Spleen (tissue), 7 donors: ENCODE measurements at regions not wholly inside any gene's neighbourhood (a gene's known extent, or its start where the extent isn't known, plus 50 kb on each side); places are given as distances from the start of the nearest gene placed in this dataset.
"Not testable (repeated sequence)": the region's sequence is repeated elsewhere in the genome, so short reads cannot be mapped to it uniquely, and the experiment has no call there.

Experiments
- POLR2AphosphoS5 ChIP-seq, 3 donors: sonication (generic); formaldehyde crosslinking; IDR thresholded peaks; one replicate each; pipeline ENCODE4 v1.5.1; 2017; ENCODE audit warnings: antibody characterized with exemption in 3 of 3
- TF ChIP-seq, protein P1 (sequence below), 11 experiments: fragments of 200-600 bp in 7 of 11; fragments of 450-650 bp in 4 of 11; sonication (generic) in 4 of 11; IDR thresholded peaks in 8 of 11; conservative IDR thresholded peaks in 3 of 11; 1 replicate in 7 of 11; 2 replicates in 4 of 11; pipeline versions ENCODE4 v1.4.0 to v1.8.0; 2016 to 2021; ENCODE audit warnings: antibody characterized with exemption in 11 of 11, inconsistent platforms in 4 of 11, mild to moderate bottlenecking in 1 of 11
- donor health status: DM: no; HTN: no; CAD: no; lungs with moderate emphysema.
- donor health status: DM: no; HTN: no; CAD: no.
- donor health status: DM: no; HTN: no; CAD: no.

DNA sequence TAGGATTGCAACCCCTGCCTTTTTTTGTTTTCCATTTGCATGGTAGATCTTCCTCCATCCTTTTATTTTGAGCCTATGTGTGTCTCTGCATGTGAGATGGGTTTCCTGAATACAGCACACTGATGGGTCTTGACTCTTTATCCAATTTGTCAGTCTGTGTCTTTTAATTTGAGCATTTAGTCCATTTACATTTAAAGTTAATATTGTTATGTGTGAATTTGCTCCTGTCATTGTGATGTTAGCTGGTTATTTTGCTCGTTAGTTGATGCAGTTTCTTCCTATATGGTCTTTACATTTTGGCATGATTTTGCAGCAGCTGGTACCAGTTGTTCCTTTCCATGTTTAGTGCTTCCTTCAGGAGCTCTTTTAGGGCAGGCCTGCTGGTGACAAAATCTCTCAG is 2003.1 kb upstream of the CDH6 start:
- TF ChIP-seq, protein P1, sequence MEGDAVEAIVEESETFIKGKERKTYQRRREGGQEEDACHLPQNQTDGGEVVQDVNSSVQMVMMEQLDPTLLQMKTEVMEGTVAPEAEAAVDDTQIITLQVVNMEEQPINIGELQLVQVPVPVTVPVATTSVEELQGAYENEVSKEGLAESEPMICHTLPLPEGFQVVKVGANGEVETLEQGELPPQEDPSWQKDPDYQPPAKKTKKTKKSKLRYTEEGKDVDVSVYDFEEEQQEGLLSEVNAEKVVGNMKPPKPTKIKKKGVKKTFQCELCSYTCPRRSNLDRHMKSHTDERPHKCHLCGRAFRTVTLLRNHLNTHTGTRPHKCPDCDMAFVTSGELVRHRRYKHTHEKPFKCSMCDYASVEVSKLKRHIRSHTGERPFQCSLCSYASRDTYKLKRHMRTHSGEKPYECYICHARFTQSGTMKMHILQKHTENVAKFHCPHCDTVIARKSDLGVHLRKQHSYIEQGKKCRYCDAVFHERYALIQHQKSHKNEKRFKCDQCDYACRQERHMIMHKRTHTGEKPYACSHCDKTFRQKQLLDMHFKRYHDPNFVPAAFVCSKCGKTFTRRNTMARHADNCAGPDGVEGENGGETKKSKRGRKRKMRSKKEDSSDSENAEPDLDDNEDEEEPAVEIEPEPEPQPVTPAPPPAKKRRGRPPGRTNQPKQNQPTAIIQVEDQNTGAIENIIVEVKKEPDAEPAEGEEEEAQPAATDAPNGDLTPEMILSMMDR (IDR thresholded peaks at IDR 0.05 in 8 of 11, conservative IDR thresholded peaks at IDR 0.05 in 3 of 11) = not testable (repeated sequence)
- TF ChIP-seq POLR2AphosphoS5 (IDR thresholded peaks at IDR 0.05) = not testable (repeated sequence)
